GM18858 (cell line): ENCODE measurements at regions not wholly inside any gene's neighbourhood (a gene's known extent, or its start where the extent isn't known, plus 50 kb on each side); places are given as distances from the start of the nearest gene placed in this dataset.
"Not testable (repeated sequence)": the region's sequence is repeated elsewhere in the genome, so short reads cannot be mapped to it uniquely, and the experiment has no call there.

Experiments used
- ATAC-seq: cut with Tn5 transposase; IDR thresholded peaks from one replicate; pipeline ENCODE4 v1.9.1; 2021; ENCODE audit not compliant: unreplicated experiment

DNA sequence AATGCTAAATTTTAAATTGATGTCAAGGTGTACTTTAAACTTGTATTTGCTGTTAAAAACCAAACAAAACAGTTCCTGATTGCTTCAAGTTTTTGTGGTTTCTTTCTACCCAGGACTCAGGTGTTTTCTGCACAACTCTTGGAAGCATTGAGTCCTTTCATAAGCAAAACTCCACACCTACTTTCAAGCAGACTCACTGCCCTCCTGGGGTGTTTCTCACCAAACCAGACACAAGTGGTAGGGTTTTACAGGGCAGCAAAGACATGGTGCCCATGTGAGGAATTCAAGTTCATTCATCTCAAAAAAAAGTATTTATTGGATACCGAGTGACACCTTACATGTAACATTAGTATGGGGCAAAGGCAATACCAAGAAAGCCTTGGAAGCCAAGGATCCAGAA lies 146.7 kb upstream of the BNIP2 start:
- no peak for ATAC-seq

DNA sequence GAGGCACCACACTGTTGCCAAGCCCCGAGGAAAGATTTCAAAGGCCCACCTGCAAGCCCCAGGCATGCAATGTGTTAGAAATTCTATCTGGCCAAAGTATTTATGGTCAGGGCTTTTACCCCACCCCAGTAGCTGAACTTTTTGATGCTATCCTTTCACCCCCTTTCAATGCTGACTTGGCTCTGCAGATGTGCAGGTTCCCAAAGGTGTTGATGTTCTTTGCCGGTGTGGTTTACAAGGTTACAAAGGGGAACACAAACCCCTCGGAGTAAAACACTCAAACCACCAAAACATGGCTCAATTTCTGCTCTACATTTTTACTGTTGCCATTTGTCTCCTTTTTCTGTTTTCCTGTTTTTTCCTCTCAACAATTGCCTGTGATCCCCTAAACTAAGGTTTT lies 145.4 kb upstream of the BNIP2 start:
- ATAC-seq, result no peak

DNA sequence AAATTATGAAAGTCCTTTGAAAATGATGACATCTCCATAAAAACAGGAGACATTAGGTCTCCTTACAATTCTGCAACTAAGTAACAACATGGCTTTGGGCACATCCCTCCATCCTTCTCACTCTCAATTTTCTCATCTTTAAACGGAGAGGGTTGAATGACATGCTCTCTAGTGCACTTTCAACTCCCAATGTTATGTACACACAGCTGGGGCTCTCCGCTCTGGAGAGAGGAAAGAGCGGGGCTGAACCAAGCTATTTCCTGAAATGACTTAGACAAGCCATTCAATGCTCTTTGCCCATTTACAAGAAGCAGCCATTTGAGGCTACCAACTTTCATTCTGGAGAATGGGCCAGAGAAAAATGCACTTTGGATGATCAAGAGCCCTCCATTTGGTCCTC lies 144.2 kb upstream of the BNIP2 start:
- no peak for ATAC-seq

DNA sequence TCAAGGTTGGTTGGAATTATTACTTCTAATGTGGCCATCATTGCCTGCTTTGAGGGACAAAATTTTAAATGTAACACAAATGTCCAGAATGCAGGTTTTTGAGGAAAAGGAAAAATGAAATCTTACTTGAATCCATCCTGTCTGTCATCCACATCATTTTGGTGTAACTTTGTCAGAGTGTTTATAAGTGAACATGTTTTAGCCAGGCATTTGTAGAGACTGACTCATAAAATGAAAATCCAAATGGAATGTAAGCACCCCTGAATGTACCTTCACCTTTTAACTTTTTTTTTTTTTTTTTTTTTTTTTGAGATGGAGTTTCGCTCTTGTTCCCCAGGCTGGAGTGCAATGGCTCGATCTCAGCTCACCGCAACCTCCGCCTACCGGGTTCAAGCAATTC lies 141.8 kb upstream of the BNIP2 start:
- no peak for ATAC-seq

DNA sequence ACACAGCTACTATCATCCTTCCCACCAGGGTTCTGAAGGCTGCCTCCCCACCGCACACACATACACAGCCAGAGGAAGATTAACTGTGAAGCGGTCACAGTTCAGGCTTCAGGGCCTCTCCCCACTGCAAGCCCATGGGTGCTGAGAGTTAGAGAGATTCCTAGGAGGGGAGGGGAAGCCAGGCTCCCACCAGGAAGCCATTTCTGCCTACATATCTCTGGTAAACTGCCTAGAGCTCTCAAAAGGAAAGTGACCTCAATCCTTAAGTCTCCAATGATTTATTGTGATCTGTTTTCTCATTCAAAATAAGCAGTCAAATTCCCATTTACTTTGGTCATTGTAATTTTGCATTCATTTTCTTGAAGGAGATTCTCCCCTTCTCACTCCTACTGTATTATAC lies 141.0 kb upstream of the BNIP2 start:
- ATAC-seq, result no peak

DNA sequence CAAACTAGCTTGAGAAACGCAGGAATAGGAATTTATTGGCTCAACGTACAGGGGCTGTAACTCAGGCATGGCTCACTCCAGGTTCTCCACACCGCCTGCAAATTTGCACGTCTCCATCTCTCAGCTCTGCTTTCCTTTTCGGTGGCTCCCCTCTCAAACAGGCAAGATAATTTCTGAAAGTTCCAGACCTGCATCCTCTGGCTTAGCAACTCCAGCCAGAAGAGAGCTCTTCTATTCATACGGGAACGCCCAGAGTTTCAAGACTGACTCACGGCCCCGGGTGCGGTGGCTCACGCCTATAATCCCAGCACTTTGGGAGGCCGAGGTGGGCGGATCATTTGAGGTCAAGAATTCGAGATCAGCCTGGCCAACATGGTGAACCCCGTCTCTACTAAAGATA lies 139.7 kb upstream of the BNIP2 start:
- ATAC-seq, result no peak

DNA sequence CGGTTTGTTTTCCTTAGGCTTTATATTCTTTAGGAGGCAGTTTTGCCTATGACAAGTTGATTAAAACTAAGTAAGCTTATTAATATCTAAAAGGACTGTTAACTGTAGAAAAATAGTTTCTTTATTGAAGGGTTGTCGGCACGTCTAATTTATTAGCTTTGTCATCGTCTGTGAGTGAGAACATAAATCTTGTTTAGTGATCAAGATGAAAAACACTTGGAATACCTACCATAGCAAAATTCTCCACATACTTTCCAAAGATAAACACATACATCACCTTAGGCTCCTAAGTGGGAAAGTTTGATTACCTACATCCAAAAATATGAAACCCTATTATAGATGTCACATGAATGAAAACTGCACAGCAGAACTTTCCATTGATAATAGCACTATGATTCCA lies 139.1 kb upstream of the BNIP2 start:
- ATAC-seq, result no peak

DNA sequence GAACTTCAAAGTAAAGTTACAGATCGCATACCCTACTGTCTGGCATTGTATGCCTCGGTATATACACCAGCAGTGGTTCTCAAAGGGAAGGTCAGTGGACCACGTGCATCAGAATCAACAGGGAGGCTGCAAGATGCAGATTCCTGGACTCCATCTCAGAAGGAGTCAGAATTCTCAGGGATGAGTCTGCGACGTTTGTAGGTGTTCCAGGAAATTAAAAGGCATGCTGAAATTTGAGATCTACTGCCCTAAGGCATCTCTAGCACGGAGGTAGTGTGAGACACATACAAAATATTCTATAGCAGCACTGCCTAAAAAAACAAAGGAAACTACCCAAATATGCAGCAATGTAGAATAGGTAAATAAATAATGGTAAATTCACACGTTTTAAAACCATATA lies 136.8 kb upstream of the BNIP2 start:
- ATAC-seq, result no peak

DNA sequence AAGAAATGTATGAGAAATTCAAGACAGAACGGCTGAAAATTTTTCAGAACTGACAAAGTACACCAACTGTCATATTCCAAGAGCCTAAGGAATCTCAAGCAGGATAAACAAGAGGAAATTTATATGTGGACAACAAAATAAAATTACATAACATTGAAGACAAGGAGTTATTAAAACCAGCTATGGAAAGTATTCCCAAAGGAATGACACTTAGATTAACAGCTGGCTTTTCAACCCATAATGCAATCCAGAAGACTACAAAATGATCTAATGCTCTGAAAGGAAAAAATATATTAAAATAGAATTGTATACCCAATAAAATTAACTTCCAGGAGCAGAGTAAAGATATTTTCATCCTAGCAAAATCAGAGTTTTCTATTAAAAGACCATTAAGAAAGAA lies 132.2 kb upstream of the BNIP2 start:
- no peak for ATAC-seq

DNA sequence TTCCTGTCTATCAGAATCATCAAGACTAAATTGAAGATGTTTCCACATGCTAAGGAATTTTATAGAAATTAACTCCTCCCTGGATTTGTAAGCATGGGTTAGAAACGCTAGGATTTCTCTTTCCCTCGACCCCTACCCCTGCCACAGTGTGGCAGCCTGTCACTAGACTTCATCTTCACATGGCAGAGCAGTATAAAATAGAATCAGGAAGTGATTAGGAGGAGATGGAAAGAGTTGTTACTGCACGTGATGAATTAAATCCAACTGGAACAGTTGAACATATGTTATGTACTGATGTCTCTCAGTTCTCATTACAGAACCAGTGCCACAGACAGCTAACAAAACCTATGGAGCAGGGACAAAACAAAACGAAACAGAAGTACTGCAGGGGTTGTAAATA lies 130.0 kb upstream of the BNIP2 start:
- ATAC-seq, result no peak

DNA sequence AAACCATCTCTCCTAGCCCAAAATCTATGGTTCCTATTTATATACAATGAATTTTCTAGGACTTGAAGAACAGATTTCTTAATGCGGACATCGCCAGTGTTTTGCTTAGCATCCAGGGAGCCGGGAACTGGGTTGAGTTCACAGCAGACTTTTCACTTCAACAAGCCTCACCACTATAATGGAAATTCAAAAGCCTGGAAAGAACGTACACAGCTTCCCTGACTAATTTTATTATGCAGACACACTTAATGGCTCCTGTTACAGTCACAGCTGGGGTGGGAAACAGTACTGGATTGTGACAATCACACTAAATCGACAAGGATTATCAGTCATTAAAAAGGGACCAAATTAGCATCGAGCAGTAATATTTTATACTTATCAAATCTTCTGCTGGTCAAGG lies 129.2 kb upstream of the BNIP2 start:
- no peak for ATAC-seq

DNA sequence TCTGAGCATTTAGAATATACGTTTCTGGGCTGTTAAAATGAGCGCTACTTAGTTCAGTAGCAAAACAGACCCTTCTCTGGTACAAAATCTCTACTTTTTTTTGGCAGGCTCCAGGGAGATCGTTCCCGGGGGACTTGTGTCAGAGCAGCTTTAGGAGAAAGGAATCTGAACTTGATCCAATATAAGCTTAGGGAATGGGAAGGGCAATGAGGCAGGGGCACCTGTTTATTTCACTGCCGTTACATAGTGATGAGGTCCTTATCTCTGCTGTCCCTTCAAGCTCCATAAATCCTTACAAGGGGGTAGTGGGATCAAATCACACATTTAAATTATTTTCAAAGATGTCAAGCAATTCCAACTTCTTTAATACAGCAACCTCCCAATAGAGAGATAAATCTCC lies 128.7 kb upstream of the BNIP2 start:
- no peak for ATAC-seq

DNA sequence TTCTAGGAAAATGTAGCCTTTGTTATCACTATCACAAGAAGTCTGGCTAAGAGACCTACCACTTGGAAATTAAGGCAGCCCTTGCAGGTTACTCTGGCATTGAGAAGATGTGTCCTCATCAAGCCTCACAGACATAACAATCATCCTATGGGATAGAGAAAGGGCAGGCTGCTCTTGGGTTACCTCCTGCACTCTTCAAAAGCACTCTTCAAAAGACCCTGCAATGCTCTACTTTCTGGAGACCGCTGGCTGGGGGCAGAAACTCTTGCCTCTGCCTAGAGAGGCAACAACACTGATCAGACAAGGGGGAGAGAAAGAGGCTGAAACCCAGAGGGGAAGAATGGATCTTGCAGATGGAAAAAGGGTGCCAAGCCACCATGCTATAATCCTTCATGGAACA lies 127.9 kb upstream of the BNIP2 start:
- ATAC-seq, result no peak

DNA sequence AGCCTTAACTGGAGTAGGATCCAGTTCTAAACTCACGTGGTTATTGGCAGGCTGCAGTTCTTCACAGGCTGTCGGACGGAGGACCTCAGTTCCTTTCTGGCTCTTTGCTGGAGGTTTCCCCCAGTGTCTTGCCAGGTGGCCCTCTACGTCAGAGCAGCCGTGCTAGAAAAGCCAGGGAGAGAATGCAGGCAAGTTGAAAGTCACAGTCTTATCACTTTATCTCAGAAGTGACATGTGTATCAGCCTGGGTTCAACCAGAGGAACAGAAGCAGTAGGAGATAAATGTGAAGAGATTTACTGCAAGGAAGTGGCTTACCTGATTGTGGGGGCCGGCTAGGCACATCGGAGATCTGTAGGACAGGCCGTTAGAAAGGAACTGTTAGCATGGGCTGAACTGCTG lies 125.3 kb upstream of the BNIP2 start:
- ATAC-seq, result no peak

DNA sequence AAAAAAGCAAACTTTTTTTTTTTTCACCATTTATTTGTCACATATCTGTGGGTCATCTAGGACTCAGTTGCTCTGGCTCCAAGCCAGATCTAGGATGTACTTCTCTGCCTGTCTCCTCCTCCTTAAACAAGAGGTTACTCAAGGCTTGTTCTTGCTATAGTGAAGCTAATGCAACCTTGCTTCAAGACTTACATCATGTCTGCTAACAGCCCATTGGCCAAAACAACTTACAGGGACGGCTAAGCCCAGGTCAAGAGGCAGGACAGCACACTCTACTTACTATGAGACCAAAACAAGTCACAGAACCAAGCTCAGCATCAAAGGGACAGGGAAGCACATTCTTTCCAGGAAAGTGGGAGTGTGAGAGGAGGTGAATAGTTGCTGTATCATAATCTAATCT lies 123.8 kb upstream of the BNIP2 start:
- no peak for ATAC-seq

DNA sequence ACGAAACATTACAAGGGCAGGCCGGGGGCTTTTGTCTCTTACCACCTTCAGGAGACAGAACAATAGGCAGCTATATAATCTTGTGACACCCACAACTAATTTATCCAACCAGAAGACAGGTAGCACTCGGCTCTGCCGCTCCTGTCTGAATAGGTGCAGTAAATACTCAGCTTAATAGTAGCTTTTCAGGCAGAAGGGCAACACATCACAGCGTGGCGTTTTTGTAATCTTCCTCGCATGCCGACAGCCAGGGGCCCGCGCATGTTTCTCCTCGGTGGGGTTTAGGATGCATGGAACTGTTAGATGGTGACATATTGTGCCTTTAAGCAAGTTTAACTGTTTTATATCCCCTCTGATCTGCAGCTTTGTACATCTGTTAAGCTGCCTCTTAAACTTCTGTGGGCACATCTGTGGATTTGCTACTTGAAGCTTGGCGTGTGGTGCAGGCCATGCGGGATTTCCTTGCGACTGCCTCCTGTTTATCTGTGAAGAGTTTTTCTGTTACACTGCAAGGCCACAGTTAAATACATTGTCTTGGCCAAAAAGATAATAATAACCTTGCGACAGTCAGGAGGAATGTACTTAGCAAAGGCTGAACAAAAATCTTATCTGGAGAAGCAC lies 123.2 kb upstream of the BNIP2 start:
- no peak for ATAC-seq

DNA sequence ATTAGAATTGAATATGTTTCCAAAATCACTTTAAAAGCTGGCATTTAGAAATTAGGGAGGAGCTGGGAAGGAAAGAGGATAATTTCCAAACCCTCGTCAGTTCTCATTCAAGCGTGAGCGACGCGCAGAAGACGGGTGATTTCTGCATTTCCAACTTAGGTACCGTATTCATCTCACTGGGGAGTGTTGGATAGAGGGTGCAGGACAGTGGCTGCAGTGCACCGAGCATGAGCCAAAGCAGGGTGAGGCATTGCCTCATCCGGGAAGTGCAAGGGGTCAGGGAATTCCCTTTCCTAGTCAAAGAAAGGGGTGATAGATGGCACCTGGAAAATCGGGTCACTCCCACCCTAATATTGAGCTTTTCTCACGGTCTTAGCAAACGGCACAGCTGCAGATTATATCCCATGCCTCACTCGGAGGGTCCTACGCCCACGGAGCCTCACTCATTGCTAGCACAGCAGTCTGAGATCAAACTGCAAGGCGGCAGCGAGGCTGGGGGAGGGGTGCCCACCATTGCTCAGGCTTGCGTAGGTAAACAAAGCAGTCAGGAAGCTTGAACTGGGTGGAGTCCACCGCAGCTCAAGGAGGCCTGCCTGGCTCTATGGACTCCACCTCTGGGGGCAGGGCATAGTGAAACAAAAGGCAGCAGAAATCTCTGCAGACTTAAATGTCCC lies 114.3 kb upstream of the BNIP2 start:
- not testable (repeated sequence) for ATAC-seq

DNA sequence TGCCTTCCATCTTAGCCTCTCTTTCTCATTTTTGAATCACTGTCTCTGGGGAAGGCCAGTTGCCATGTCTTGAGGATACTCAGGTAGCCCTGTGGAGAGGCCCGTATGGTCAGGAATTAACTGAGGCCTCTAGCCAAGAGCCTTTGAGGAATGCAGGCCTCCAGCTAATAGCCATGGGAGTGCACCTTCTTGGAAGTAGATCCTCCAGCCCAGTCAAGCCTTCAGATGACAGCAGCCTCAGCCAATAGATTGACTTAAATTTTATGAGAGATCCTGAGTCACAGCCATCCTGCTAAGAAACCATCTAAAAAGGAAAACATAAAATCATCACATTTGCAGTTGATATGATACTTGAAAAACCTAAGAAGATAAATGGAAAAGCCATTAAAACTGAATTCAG lies 112.5 kb upstream of the BNIP2 start:
- ATAC-seq, result no peak

DNA sequence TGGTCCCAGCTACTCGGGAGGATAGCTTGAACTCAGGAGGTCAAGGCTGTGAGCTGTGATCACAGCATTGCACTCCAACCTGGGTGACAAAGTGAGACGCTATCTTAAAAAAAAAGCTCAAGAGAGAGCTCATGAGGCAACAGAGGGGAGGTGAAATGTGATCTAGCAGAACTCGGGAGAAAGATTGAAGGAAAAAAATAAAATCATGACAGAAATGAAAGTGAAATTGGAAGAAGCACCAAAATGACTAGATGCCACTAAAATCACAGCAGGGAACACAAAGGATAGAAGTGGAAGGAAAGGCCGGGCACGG lies 109.4 kb upstream of the BNIP2 start:
- ATAC-seq, result no peak

DNA sequence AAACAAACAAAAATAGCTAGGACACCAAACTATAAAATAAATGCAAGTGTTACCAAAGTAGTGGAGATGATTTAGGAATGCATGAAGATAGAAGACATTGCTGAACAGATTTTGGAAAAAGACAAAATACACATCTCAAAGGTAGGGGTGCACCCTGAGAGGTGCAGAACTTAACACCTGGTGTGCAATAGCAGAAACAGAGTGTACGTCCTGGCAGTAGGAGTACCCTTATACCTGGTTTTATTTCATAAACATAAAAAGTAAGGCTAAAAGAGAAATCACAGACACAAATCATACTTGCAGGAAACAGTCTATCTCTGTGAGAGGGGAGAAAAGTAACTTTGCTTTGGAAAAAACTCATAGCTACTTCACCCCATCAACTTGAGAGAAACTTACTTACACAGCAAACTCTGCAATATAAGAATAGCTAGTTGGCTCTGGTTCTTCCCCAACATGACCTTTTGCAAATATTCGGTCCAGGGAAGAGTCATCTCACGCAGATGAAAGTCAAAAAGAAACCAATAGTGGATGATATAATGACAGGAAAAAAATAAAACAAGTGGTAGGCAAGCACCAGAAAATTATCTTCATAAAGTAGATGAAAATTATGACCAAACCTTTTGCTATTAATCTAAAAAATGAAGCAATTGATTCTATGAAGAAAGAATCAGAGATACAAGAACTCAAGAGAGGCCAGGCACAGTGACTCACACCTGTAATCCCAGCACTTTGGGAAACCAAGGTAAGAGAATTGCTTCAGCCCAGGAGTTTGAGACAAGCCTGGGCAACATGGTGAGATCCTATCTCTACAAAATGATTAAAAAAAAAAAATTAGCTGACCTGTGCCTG lies 108.9 kb upstream of the BNIP2 start:
- ATAC-seq, result no peak

DNA sequence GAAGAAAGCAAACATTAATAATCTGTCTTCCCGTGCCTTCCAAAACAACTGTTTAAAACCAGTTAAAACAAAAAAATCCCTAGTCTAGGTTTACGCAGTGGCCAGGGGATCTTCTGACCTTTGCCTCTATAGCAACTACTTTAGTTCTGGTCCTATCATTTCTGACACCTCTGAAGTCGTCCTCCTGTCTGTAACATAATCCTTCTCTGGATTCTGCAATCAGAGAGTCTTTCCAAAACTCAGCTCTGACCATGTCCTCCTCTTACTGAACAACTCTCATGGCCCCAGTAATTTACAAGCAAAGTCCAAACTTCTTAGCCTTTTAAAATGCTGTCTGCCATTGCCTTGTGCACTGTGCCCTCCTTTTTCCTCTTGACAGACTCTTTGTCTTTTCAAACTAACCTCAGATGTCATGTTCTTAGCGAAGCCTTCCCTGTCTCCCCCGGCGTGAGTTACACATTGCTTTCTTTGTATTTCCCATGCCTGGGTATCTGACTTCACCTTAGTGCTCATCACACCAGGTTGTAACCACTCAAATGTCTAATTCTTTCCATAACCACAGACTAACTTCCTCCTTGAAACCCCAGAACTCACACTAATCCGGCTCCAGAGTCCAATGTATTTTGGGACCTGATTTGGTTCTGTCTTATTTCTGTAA lies 105.2 kb upstream of the BNIP2 start:
- no peak for ATAC-seq

DNA sequence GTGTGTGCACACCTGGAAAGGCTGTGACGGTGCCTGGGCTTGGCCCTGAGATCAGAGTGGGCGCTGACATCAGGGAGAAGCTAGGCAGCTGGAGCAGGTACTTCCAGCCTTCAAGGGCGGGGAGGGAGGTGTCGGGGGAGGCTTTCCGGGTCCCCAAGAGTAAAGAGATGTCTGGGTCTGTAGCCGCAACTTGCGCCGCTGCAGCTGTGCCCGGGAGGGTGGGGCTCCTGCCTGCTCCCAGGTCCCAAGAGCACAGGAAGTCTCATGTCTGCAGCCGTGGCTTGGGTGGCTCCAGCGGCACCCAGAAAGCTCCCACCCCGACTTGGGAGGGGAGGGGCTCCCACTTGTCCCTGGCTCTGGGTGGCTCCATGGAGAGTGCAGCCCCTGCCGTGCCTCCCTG lies 103.2 kb upstream of the BNIP2 start:
- ATAC-seq, result no peak
